HG02973 (cell line): ENCODE measurements at regions not wholly inside any gene's neighbourhood (a gene's known extent, or its start where the extent isn't known, plus 50 kb on each side); places are given as distances from the start of the nearest gene placed in this dataset.
A peak's percentile ranks its signal among the peaks of the same experiment; 100 is the strongest.

Experiments used
- ATAC-seq: cut with Tn5 transposase; IDR thresholded peaks from one replicate; pipeline ENCODE4 v1.9.1; 2021; ENCODE audit warnings: moderate library complexity; ENCODE audit not compliant: unreplicated experiment

- no peak for ATAC-seq
Observed at GRCh38 chr22:18731075-18731666, 119.5 kb upstream of the RIMBP3 start.

DNA sequence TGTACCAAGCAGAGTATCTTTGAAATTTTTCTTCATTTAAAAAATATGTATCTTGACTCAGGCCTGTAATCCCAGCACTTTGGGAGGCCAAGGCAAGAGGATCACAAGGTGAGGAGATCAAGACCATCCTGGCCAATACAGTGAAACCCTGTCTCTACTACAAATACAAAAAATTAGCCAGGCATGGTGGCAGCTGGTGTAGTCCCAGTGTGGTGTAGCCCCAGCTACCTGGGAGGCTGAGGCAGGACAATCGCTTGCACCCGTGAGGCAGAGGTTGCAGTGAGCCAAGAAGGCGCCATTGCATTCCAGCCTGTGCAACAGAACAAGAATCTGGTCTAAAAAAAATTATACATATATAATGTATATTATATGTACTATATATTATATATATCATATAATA is 118.7 kb upstream of the RIMBP3 start:
- ATAC-seq: peak; percentile 96
